ENCODE measurements at regions not wholly inside any gene's neighbourhood (a gene's known extent, or its start where the extent isn't known, plus 50 kb on each side); places are given as distances from the start of the nearest gene placed in this dataset.

DNA sequence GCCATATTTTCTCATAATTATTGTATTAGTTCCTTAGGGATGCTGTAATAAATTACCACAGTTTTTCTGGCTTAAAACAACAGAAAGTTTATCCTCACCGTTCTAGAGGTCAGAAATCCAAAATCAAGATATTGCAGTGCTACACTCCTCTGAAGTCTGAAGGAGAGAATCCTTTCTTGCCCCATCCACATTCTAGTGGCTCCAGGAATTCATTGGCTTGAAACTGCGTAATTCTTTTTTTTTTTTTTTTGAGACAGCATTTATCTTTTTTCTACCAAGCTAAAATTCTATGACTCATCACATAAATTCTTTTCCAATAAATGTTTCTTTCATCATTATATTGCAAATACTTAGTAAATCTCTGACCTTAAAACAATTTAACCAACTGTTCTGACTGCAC is 451.0 kb upstream of the RGS18 start:
- H3K9me3 ChIP-seq (ENCODE audit: control insufficient read depth, low read depth, low read length), result no peaks in the 10 kb centered on the region
- H3K4me2 ChIP-seq (ENCODE audit: control insufficient read depth, extremely low read depth, insufficient read depth, low read depth, low read length), result no peak overlapping the region
- no peaks in the 10 kb centered on the region for H3K27me3 ChIP-seq (ENCODE audit: control insufficient read depth, extremely low read depth, insufficient read depth, low read length)
- no peak overlapping the region for H3K27ac ChIP-seq (ENCODE audit: control insufficient read depth, insufficient read depth, low read length)
- H2AFZ ChIP-seq (ENCODE audit: control insufficient read depth, low read length), result no peak overlapping the region
- DNase-seq (ENCODE audit: low read depth, low spot score), result no peak
- no peak for FAIRE-seq
- H3K79me2 ChIP-seq (ENCODE audit: control insufficient read depth, insufficient read depth, low read length), result no peaks in the 10 kb centered on the region
- TF ChIP-seq, protein P1, sequence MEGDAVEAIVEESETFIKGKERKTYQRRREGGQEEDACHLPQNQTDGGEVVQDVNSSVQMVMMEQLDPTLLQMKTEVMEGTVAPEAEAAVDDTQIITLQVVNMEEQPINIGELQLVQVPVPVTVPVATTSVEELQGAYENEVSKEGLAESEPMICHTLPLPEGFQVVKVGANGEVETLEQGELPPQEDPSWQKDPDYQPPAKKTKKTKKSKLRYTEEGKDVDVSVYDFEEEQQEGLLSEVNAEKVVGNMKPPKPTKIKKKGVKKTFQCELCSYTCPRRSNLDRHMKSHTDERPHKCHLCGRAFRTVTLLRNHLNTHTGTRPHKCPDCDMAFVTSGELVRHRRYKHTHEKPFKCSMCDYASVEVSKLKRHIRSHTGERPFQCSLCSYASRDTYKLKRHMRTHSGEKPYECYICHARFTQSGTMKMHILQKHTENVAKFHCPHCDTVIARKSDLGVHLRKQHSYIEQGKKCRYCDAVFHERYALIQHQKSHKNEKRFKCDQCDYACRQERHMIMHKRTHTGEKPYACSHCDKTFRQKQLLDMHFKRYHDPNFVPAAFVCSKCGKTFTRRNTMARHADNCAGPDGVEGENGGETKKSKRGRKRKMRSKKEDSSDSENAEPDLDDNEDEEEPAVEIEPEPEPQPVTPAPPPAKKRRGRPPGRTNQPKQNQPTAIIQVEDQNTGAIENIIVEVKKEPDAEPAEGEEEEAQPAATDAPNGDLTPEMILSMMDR (optimal IDR thresholded peaks at IDR 0.05 in 1 of 3, IDR thresholded peaks at IDR 0.05 in 1 of 3, conservative IDR thresholded peaks at IDR 0.05 in 1 of 3; ENCODE audit: extremely low read depth in 1 of 3, insufficient read depth in 2 of 3, low read length in 3 of 3), result no peak
- no peak for TF ChIP-seq EZH2 (IDR thresholded peaks at IDR 0.05; ENCODE audit: low read length)
- H3K4me3 ChIP-seq (ENCODE audit: control insufficient read depth in 2 of 3, extremely low read depth in 1 of 3, insufficient read depth in 2 of 3, low read depth in 1 of 3, low read length in 3 of 3), result no peak overlapping the region
- no peaks in the 10 kb centered on the region for H4K20me1 ChIP-seq (ENCODE audit: control insufficient read depth, extremely low read depth, insufficient read depth, low read length)
- H3K36me3 ChIP-seq (ENCODE audit: control insufficient read depth in 2 of 2, extremely low read depth in 1 of 2, insufficient read depth in 2 of 2, low read length in 2 of 2), result no peaks in the 10 kb centered on the region
- dilution Hi-C loops (cut with MboI; ENCODE audit: extremely low pct_ligation_motif_present, low sequenced_read_pairs), result no loop called here
- no peaks in the 10 kb centered on the region for H3K9me1 ChIP-seq (ENCODE audit: control insufficient read depth, extremely low read depth, insufficient read depth, low read length)
- no peaks in the 10 kb centered on the region for H3K4me1 ChIP-seq (ENCODE audit: control insufficient read depth, extremely low read depth, insufficient read depth, low read length)
- no peak overlapping the region for H3K9ac ChIP-seq (ENCODE audit: control insufficient read depth, extremely low read depth, insufficient read depth, low read length)

DNA sequence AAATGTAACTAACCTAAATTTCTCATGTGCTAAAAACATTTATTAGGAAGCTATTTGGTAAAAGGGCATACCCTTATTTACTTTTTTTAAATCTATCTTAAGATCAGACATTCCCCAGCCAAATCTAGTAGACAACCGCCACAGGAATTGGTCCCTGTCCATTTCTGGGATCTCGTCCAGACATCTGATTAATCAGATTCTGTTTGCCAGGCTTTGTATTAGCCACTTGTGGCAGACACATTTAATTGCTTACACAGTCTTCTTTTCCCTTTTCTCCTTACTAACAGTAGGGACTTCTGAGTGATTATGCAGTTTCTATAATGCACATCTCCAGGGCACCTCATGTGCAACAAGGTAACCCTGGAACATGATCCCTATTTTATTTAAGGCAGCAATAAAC is 449.0 kb upstream of the RGS18 start:
- Histone ChIP-seq H3K4me3 (ENCODE audit: control insufficient read depth in 2 of 3, extremely low read depth in 1 of 3, insufficient read depth in 2 of 3, low read depth in 1 of 3, low read length in 3 of 3) (no peak overlapping the region), H4K20me1 (ENCODE audit: control insufficient read depth, extremely low read depth, insufficient read depth, low read length) (no peaks in the 10 kb centered on the region), H3K9me1 (ENCODE audit: control insufficient read depth, extremely low read depth, insufficient read depth, low read length) (no peaks in the 10 kb centered on the region), H3K9ac (ENCODE audit: control insufficient read depth, extremely low read depth, insufficient read depth, low read length) (no peak overlapping the region), H3K79me2 (ENCODE audit: control insufficient read depth, insufficient read depth, low read length) (no peaks in the 10 kb centered on the region), H3K27me3 (ENCODE audit: control insufficient read depth, extremely low read depth, insufficient read depth, low read length) (no peaks in the 10 kb centered on the region), H3K27ac (ENCODE audit: control insufficient read depth, insufficient read depth, low read length) (no peak overlapping the region), H3K4me2 (ENCODE audit: control insufficient read depth, extremely low read depth, insufficient read depth, low read depth, low read length) (no peak overlapping the region), H3K36me3 (ENCODE audit: control insufficient read depth in 2 of 2, extremely low read depth in 1 of 2, insufficient read depth in 2 of 2, low read length in 2 of 2) (no peaks in the 10 kb centered on the region), H3K4me1 (ENCODE audit: control insufficient read depth, extremely low read depth, insufficient read depth, low read length) (no peaks in the 10 kb centered on the region), H3K9me3 (ENCODE audit: control insufficient read depth, low read depth, low read length) (no peaks in the 10 kb centered on the region), H2AFZ (ENCODE audit: control insufficient read depth, low read length) (no peak overlapping the region)
- FAIRE-seq (no peak), DNase-seq (ENCODE audit: low read depth, low spot score) (no peak)
- no peak for TF ChIP-seq EZH2 (IDR thresholded peaks at IDR 0.05; ENCODE audit: low read length)
- TF ChIP-seq, protein P1 (optimal IDR thresholded peaks at IDR 0.05 in 1 of 3, IDR thresholded peaks at IDR 0.05 in 1 of 3, conservative IDR thresholded peaks at IDR 0.05 in 1 of 3; ENCODE audit: extremely low read depth in 1 of 3, insufficient read depth in 2 of 3, low read length in 3 of 3), result no peak
- dilution Hi-C loops (cut with MboI; ENCODE audit: extremely low pct_ligation_motif_present, low sequenced_read_pairs), result no loop called here

Data from keratinocyte (primary cell).